ENCODE measurements at regions not wholly inside any gene's neighbourhood (a gene's known extent, or its start where the extent isn't known, plus 50 kb on each side); places are given as distances from the start of the nearest gene placed in this dataset.

- TF ChIP-seq CTCF (IDR thresholded peaks at IDR 0.05; ENCODE audit: low read depth, low read length, missing input control), result no peak
- no peak for TF ChIP-seq YY1 (IDR thresholded peaks at IDR 0.05)
- no peak for TF ChIP-seq REST (IDR thresholded peaks at IDR 0.05)
- no peak for TF ChIP-seq GABPA (IDR thresholded peaks at IDR 0.05 in 1 of 2, conservative IDR thresholded peaks at IDR 0.05 in 1 of 2)
- TF ChIP-seq ZBTB33 (IDR thresholded peaks at IDR 0.05), result no peak
- no peak for TF ChIP-seq SP1 (IDR thresholded peaks at IDR 0.05)
- no peak for TF ChIP-seq JUND (IDR thresholded peaks at IDR 0.05)
- no peak for TF ChIP-seq TAF1 (conservative IDR thresholded peaks at IDR 0.05)
Observed at GRCh38 chr17:16882243-16882925, 89.5 kb downstream of the TNFRSF13B start.

All from liver (tissue), 3 donors.